Kasumi-1 (cell line): ENCODE measurements at regions not wholly inside any gene's neighbourhood (a gene's known extent, or its start where the extent isn't known, plus 50 kb on each side); places are given as distances from the start of the nearest gene placed in this dataset.

Experiments used
- DNase-seq, 2 experiments: peaks; one replicate each; lab custom pipeline; 2025; lab: John Stamatoyannopoulos, UW

- no peak for DNase-seq
Observed at GRCh38 chr4:58553679-58554078, 1443.5 kb upstream of the IGFBP7 start.

- DNase-seq, result no peak
Observed at GRCh38 chr4:58553031-58553430, 1442.8 kb upstream of the IGFBP7 start.

GRCh38 chr4:58551676-58552075, 1441.5 kb upstream of the IGFBP7 start:
- DNase-seq, result no peak

- DNase-seq, result no peak
Observed at GRCh38 chr4:58543465-58543864, 1433.3 kb upstream of the IGFBP7 start.

- DNase-seq, result no peak
Observed at GRCh38 chr4:58541926-58542325, 1431.7 kb upstream of the IGFBP7 start.

- DNase-seq, result no peak
Observed at GRCh38 chr4:58522765-58523382, 1412.7 kb upstream of the IGFBP7 start.

GRCh38 chr4:58515226-58515625, 1405.0 kb upstream of the IGFBP7 start:
- no peak for DNase-seq

GRCh38 chr4:58514299-58514698, 1404.1 kb upstream of the IGFBP7 start:
- no peak for DNase-seq

GRCh38 chr4:58510652-58511051, 1400.5 kb upstream of the IGFBP7 start:
- no peak for DNase-seq

GRCh38 chr4:58507079-58507478, 1396.9 kb upstream of the IGFBP7 start:
- DNase-seq, result no peak

GRCh38 chr4:58502839-58503238, 1392.7 kb upstream of the IGFBP7 start:
- no peak for DNase-seq

- DNase-seq, result no peak
Observed at GRCh38 chr4:58499182-58499581, 1389.0 kb upstream of the IGFBP7 start.

GRCh38 chr4:58491620-58492019, 1381.4 kb upstream of the IGFBP7 start:
- no peak for DNase-seq

- no peak for DNase-seq
Observed at GRCh38 chr4:58477950-58478349, 1367.8 kb upstream of the IGFBP7 start.

- no peak for DNase-seq
Observed at GRCh38 chr4:58477513-58477912, 1367.3 kb upstream of the IGFBP7 start.

GRCh38 chr4:58475097-58475496, 1364.9 kb upstream of the IGFBP7 start:
- no peak for DNase-seq

GRCh38 chr4:58465031-58465430, 1354.8 kb upstream of the IGFBP7 start:
- no peak for DNase-seq

- DNase-seq, result no peak
Observed at GRCh38 chr4:58456727-58457384, 1346.7 kb upstream of the IGFBP7 start.

- DNase-seq, result no peak
Observed at GRCh38 chr4:58453956-58454355, 1343.8 kb upstream of the IGFBP7 start.

- DNase-seq, result no peak
Observed at GRCh38 chr4:58451707-58452106, 1341.5 kb upstream of the IGFBP7 start.

GRCh38 chr4:58435871-58436270, 1325.7 kb upstream of the IGFBP7 start:
- DNase-seq, result no peak

- no peak for DNase-seq
Observed at GRCh38 chr4:58413849-58414248, 1303.7 kb upstream of the IGFBP7 start.

- no peak for DNase-seq
Observed at GRCh38 chr4:58411904-58412303, 1301.7 kb upstream of the IGFBP7 start.

GRCh38 chr4:58406762-58407161, 1296.6 kb upstream of the IGFBP7 start:
- no peak for DNase-seq
